Hepatocyte (in vitro differentiated cells): ENCODE measurements at regions not wholly inside any gene's neighbourhood (a gene's known extent, or its start where the extent isn't known, plus 50 kb on each side); places are given as distances from the start of the nearest gene placed in this dataset.

Source experiments
- DNase-seq: peaks from one replicate; pipeline ENCODE4 v3.0.0-alpha.2; 2016; ENCODE audit warnings: low spot score
- H2AFZ ChIP-seq: fragments of 200-600 bp; sonication (generic); 2 replicates; pipeline ENCODE4 v1.6.0; 2016; ENCODE audit warnings: antibody characterized with exemption, mild to moderate bottlenecking
- H3K27ac ChIP-seq: fragments of 200-600 bp; sonication (generic); 2 replicates; pipeline ENCODE4 v1.5.1; 2016; ENCODE audit warnings: mild to moderate bottlenecking
- H3K27me3 ChIP-seq: fragments of 200-600 bp; sonication (generic); 2 replicates; pipeline ENCODE4 v1.6.1; 2016
- H3K36me3 ChIP-seq: fragments of 200-600 bp; sonication (generic); replicated peaks from 2 replicates; pipeline ENCODE4 v1.5.1; 2016; ENCODE audit warnings: low read depth; ENCODE audit not compliant: insufficient read depth
- H3K4me1 ChIP-seq: fragments of 200-600 bp; sonication (generic); 2 replicates; pipeline ENCODE4 v1.5.1; 2016; ENCODE audit warnings: mild to moderate bottlenecking, moderate library complexity; ENCODE audit not compliant: insufficient read depth
- H3K4me2 ChIP-seq: fragments of 200-600 bp; sonication (generic); 2 replicates; pipeline ENCODE4 v1.6.0; 2016
- H3K4me3 ChIP-seq: fragments of 200-600 bp; sonication (generic); 2 replicates; pipeline ENCODE4 v1.5.1; 2016; ENCODE audit warnings: mild to moderate bottlenecking
- H3K79me2 ChIP-seq: fragments of 200-600 bp; sonication (generic); 2 replicates; pipeline ENCODE4 v1.6.0; 2017; ENCODE audit warnings: mild to moderate bottlenecking
- H3K9me2 ChIP-seq: fragments of 200-600 bp; sonication (generic); replicated peaks from 2 replicates; pipeline ENCODE4 v1.6.0; 2017; ENCODE audit warnings: mild to moderate bottlenecking; ENCODE audit not compliant: insufficient read depth
- H3K9me3 ChIP-seq: fragments of 200-600 bp; sonication (generic); 2 replicates; pipeline ENCODE4 v1.5.1; 2016; ENCODE audit warnings: low read depth, mild to moderate bottlenecking
- H4K20me1 ChIP-seq: fragments of 200-600 bp; sonication (generic); 2 replicates; pipeline ENCODE4 v1.6.0; 2016; ENCODE audit warnings: mild to moderate bottlenecking; ENCODE audit not compliant: insufficient read depth, poor library complexity, severe bottlenecking
- CTCF ChIP-seq: fragments of 200-600 bp; sonication (generic); IDR thresholded peaks from 2 replicates; pipeline ENCODE4 v1.5.1; 2016; ENCODE audit warnings: antibody characterized with exemption, mild to moderate bottlenecking; ENCODE audit not compliant: poor library complexity
- EZH2 ChIP-seq: fragments of 200-600 bp; sonication (generic); IDR thresholded peaks from 2 replicates; pipeline ENCODE4 v1.6.1; 2016; ENCODE audit warnings: antibody characterized with exemption, mild to moderate bottlenecking, borderline replicate concordance
- EZH2phosphoT487 ChIP-seq: fragments of 200-600 bp; sonication (generic); IDR thresholded peaks from one replicate; pipeline ENCODE4 v1.6.1; 2018; ENCODE audit warnings: antibody characterized with exemption, mild to moderate bottlenecking, low read depth, moderate library complexity; ENCODE audit not compliant: unreplicated experiment, severe bottlenecking
- WGBS: methylation state at CpG from one replicate; pipeline ENCODE4 v1.1.6; 2016; ENCODE audit warnings: low lambda C conversion rate; ENCODE audit errors: missing lambda C conversion rate; 5-methylcytosine and 5-hydroxymethylcytosine counted together

GRCh38 chr18:49697757-49698524 lies 115.4 kb downstream of the ACAA2 start:
- Histone ChIP-seq H2AFZ (peak overlapping the region; percentile 35), H3K4me3 (no peak overlapping the region), H3K9me2 (no peaks in the 10 kb centered on the region), H3K9me3 (no peaks in the 10 kb centered on the region), H3K4me2 (no peak overlapping the region), H3K79me2 (no peaks in the 10 kb centered on the region), H3K4me1 (peaks cover 22% of the 10 kb centered on the region), H3K27me3 (no peaks in the 10 kb centered on the region), H4K20me1 (no peaks in the 10 kb centered on the region), H3K36me3 (no peaks in the 10 kb centered on the region), H3K27ac (peak overlapping the region; percentile 6)
- WGBS: 62% methylated on average over 7 of the region's 7 CpGs
- TF ChIP-seq EZH2phosphoT487: no peak
- TF ChIP-seq CTCF: peak; percentile 24
- no peak for DNase-seq

- no peak for TF ChIP-seq EZH2
- TF ChIP-seq EZH2phosphoT487: no peak
- no peak for TF ChIP-seq CTCF
- 95% methylated on average over 4 of the region's 4 CpGs for WGBS
Measured at GRCh38 chr18:49697049-49697448, 116.3 kb downstream of the ACAA2 start.

DNA sequence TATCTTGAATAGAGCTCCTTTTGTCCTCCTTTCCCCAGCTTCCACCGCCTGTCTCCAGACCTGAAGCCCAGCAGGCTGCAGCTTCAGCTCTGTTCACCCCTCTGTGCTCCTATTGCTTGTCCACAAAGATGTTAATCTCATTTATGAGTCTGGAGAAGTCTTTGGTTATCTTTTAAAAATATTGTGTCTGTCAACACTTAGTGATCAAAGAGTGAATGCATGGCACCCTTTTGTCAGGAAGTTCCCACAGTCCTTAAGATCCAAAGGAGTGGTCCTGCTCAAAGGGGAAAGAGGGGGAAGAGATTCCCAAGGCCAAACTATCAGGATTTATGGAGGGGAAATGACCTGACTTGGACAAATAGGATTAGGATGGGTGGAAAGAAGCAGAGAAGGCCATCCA lies 118.9 kb downstream of the ACAA2 start:
- peak overlapping the region; percentile 36 for H3K4me2 ChIP-seq
- DNase-seq: no peak
- no peaks in the 10 kb centered on the region for H3K9me3 ChIP-seq
- H4K20me1 ChIP-seq: no peaks in the 10 kb centered on the region
- 43% methylated on average over 1 of the region's 1 CpG for WGBS
- H2AFZ ChIP-seq: no peak overlapping the region
- no peaks in the 10 kb centered on the region for H3K27me3 ChIP-seq
- no peak for TF ChIP-seq EZH2phosphoT487
- TF ChIP-seq EZH2: no peak
- TF ChIP-seq CTCF: no peak
- no peaks in the 10 kb centered on the region for H3K79me2 ChIP-seq
- no peaks in the 10 kb centered on the region for H3K9me2 ChIP-seq
- peaks cover 26% of the 10 kb centered on the region for H3K4me1 ChIP-seq
- peak overlapping the region; percentile 53 for H3K27ac ChIP-seq
- no peak overlapping the region for H3K4me3 ChIP-seq
- H3K36me3 ChIP-seq: no peaks in the 10 kb centered on the region

More at GRCh38 chr18:49697049-49697448, 116.3 kb downstream of the ACAA2 start:
- H3K4me2 ChIP-seq: no peak overlapping the region
- H3K4me3 ChIP-seq: no peak overlapping the region
- H3K79me2 ChIP-seq: no peaks in the 10 kb centered on the region
- H3K9me3 ChIP-seq: no peaks in the 10 kb centered on the region
- peaks cover 26% of the 10 kb centered on the region for H3K4me1 ChIP-seq
- DNase-seq: no peak
- H2AFZ ChIP-seq: no peak overlapping the region
- H3K36me3 ChIP-seq: no peaks in the 10 kb centered on the region
- H3K27ac ChIP-seq: no peak overlapping the region
- no peaks in the 10 kb centered on the region for H3K9me2 ChIP-seq
- no peaks in the 10 kb centered on the region for H4K20me1 ChIP-seq
- H3K27me3 ChIP-seq: no peaks in the 10 kb centered on the region
